ENCODE measurements at regions not wholly inside any gene's neighbourhood (a gene's known extent, or its start where the extent isn't known, plus 50 kb on each side); places are given as distances from the start of the nearest gene placed in this dataset.
"Not testable (repeated sequence)": the region's sequence is repeated elsewhere in the genome, so short reads cannot be mapped to it uniquely, and the experiment has no call there.

GRCh38 chr3:150232992-150233451 lies 175.1 kb upstream of the TSC22D2 start:
- no peak for TF ChIP-seq CTCF (IDR thresholded peaks at IDR 0.05; ENCODE audit: control insufficient read depth, extremely low read depth, insufficient read depth)
- H3K4me3 ChIP-seq (ENCODE audit: low read depth, low read length): no peak overlapping the region
- DNase-seq (ENCODE audit: low read depth): peak; percentile 32

GRCh38 chr3:150230037-150230436 lies 178.1 kb upstream of the TSC22D2 start:
- no peak overlapping the region for H3K4me3 ChIP-seq (ENCODE audit: low read depth, low read length)
- TF ChIP-seq CTCF (IDR thresholded peaks at IDR 0.05; ENCODE audit: control insufficient read depth, extremely low read depth, insufficient read depth): no peak
- DNase-seq (ENCODE audit: low read depth): no peak

- DNase-seq (ENCODE audit: low read depth); H3K4me3 ChIP-seq (ENCODE audit: low read depth, low read length): not testable (repeated sequence)
Measured at GRCh38 chr3:150228626-150229025, 179.5 kb upstream of the TSC22D2 start.

- H3K4me3 ChIP-seq (ENCODE audit: low read depth, low read length): no peak overlapping the region
- DNase-seq (ENCODE audit: low read depth): no peak
- peak; percentile 65 for TF ChIP-seq CTCF (IDR thresholded peaks at IDR 0.05; ENCODE audit: control insufficient read depth, extremely low read depth, insufficient read depth)
Measured at GRCh38 chr3:150227839-150228238, 180.3 kb upstream of the TSC22D2 start.

- no peak overlapping the region for H3K4me3 ChIP-seq (ENCODE audit: low read depth, low read length)
- DNase-seq (ENCODE audit: low read depth): no peak
- no peak for TF ChIP-seq CTCF (IDR thresholded peaks at IDR 0.05; ENCODE audit: control insufficient read depth, extremely low read depth, insufficient read depth)
Measured at GRCh38 chr3:150225986-150226385, 182.1 kb upstream of the TSC22D2 start.

- H3K4me3 ChIP-seq (ENCODE audit: low read depth, low read length): no peak overlapping the region
- TF ChIP-seq CTCF (IDR thresholded peaks at IDR 0.05; ENCODE audit: control insufficient read depth, extremely low read depth, insufficient read depth): no peak
- DNase-seq (ENCODE audit: low read depth): no peak
Measured at GRCh38 chr3:150223558-150223957, 184.5 kb upstream of the TSC22D2 start.

- H3K4me3 ChIP-seq (ENCODE audit: low read depth, low read length): no peak overlapping the region
- no peak for TF ChIP-seq CTCF (IDR thresholded peaks at IDR 0.05; ENCODE audit: control insufficient read depth, extremely low read depth, insufficient read depth)
- no peak for DNase-seq (ENCODE audit: low read depth)
Measured at GRCh38 chr3:150222691-150223489, 185.2 kb upstream of the TSC22D2 start.

Measured in LNCaP clone FGC (cell line).